ACHN (cell line): ENCODE measurements at regions not wholly inside any gene's neighbourhood (a gene's known extent, or its start where the extent isn't known, plus 50 kb on each side); places are given as distances from the start of the nearest gene placed in this dataset.

ENCODE experiments used
- DNase-seq: peaks from one replicate; pipeline ENCODE4 v3.0.0-alpha.2; 2015
- in situ Hi-C: cut with HindIII; loops from 2 replicates; pipeline ENCODE4 v1.10.0; 2017; ENCODE audit warnings: low sequenced_read_pairs, low pct_ligation_motif_present, low pct_unique_long_range_greater_than_20kb

GRCh38 chr11:116255321-116255953 lies 517.4 kb downstream of the BUD13 start:
- no peak for DNase-seq
- in situ Hi-C loops: no loop called here

- DNase-seq: no peak
- in situ Hi-C loops: no loop called here
These were observed 522.6 kb downstream of the BUD13 start for GRCh38 chr11:116250155-116250554.

- in situ Hi-C loops: no loop called here
- DNase-seq: no peak
These were observed 523.2 kb downstream of the BUD13 start for GRCh38 chr11:116249561-116249960.

- no peak for DNase-seq
- in situ Hi-C loops: no loop called here
These were observed 527.9 kb downstream of the BUD13 start for GRCh38 chr11:116244889-116245288.

GRCh38 chr11:116244439-116244838 lies 528.3 kb downstream of the BUD13 start:
- in situ Hi-C loops: no loop called here
- no peak for DNase-seq

GRCh38 chr11:116243991-116244390 lies 528.8 kb downstream of the BUD13 start:
- in situ Hi-C loops: no loop called here
- DNase-seq: no peak

GRCh38 chr11:116242006-116242405 lies 530.8 kb downstream of the BUD13 start:
- DNase-seq: no peak
- in situ Hi-C loops: no loop called here

GRCh38 chr11:116240710-116241109 lies 532.1 kb downstream of the BUD13 start:
- DNase-seq: peak; percentile 35
- in situ Hi-C loops: no loop called here

- DNase-seq: no peak
- in situ Hi-C loops: no loop called here
These were observed 533.5 kb downstream of the BUD13 start for GRCh38 chr11:116239247-116239646.

- in situ Hi-C loops: no loop called here
- DNase-seq: no peak
These were observed 537.7 kb downstream of the BUD13 start for GRCh38 chr11:116234989-116235568.

GRCh38 chr11:116233561-116233960 lies 539.2 kb downstream of the BUD13 start:
- in situ Hi-C loops: no loop called here
- no peak for DNase-seq

GRCh38 chr11:116232364-116232828 lies 540.4 kb downstream of the BUD13 start:
- DNase-seq: no peak
- in situ Hi-C loops: no loop called here

- DNase-seq: no peak
- in situ Hi-C loops: no loop called here
These were observed 541.2 kb downstream of the BUD13 start for GRCh38 chr11:116231543-116231942.

GRCh38 chr11:116230438-116230837 lies 542.3 kb downstream of the BUD13 start:
- no peak for DNase-seq
- in situ Hi-C loops: no loop called here

GRCh38 chr11:116229236-116229970 lies 543.4 kb downstream of the BUD13 start:
- no peak for DNase-seq
- in situ Hi-C loops: no loop called here

GRCh38 chr11:116226731-116227130 lies 546.1 kb downstream of the BUD13 start:
- in situ Hi-C loops: no loop called here

GRCh38 chr11:116225784-116226585 lies 546.8 kb downstream of the BUD13 start:
- in situ Hi-C loops: no loop called here
- no peak for DNase-seq

More at GRCh38 chr11:116226731-116227130, 546.1 kb downstream of the BUD13 start:
- DNase-seq: no peak

- DNase-seq: no peak
- in situ Hi-C loops: no loop called here
These were observed 547.6 kb downstream of the BUD13 start for GRCh38 chr11:116225236-116225635.

- in situ Hi-C loops: no loop called here
- no peak for DNase-seq
These were observed 547.9 kb downstream of the BUD13 start for GRCh38 chr11:116224889-116225200.
